ENCODE measurements at regions not wholly inside any gene's neighbourhood (a gene's known extent, or its start where the extent isn't known, plus 50 kb on each side); places are given as distances from the start of the nearest gene placed in this dataset.

GRCh38 chr16:9362050-9362449 is 270.6 kb downstream of the HAPSTR1 start:
- TF ChIP-seq REST (IDR thresholded peaks at IDR 0.05; ENCODE audit: insufficient read depth in 1 of 2, low read depth in 2 of 2, low read length in 1 of 2) (no peak), CTCF (IDR thresholded peaks at IDR 0.05) (no peak), POLR2AphosphoS5 (IDR thresholded peaks at IDR 0.05; ENCODE audit: low read depth, low read length) (no peak)
